ENCODE measurements at regions not wholly inside any gene's neighbourhood (a gene's known extent, or its start where the extent isn't known, plus 50 kb on each side); places are given as distances from the start of the nearest gene placed in this dataset.

DNA sequence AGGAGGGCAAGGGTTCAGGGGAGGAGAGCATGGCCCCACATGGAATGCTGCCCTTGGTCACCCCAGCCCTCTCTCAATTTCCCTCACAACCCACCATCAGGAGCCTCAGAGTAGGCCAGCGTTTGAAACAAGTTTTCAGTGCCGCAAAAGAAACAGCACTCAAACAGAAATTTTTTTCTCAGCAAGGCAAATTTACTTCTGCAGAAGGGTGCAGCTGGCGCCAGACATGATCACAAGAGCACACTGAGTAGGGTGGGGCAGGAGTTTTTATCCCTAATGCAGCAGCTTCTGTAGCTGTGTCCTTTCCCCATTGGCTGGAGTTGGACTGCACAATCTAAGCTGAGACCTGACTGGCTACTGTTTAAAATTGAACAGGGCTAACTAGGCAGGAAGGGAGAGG lies 287.8 kb upstream of the CDYL start:
- FAIRE-seq = no peak
- TF ChIP-seq, protein P1, sequence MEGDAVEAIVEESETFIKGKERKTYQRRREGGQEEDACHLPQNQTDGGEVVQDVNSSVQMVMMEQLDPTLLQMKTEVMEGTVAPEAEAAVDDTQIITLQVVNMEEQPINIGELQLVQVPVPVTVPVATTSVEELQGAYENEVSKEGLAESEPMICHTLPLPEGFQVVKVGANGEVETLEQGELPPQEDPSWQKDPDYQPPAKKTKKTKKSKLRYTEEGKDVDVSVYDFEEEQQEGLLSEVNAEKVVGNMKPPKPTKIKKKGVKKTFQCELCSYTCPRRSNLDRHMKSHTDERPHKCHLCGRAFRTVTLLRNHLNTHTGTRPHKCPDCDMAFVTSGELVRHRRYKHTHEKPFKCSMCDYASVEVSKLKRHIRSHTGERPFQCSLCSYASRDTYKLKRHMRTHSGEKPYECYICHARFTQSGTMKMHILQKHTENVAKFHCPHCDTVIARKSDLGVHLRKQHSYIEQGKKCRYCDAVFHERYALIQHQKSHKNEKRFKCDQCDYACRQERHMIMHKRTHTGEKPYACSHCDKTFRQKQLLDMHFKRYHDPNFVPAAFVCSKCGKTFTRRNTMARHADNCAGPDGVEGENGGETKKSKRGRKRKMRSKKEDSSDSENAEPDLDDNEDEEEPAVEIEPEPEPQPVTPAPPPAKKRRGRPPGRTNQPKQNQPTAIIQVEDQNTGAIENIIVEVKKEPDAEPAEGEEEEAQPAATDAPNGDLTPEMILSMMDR (IDR thresholded peaks at IDR 0.05; ENCODE audit: insufficient read depth, missing control alignments) = no peak
- DNase-seq (ENCODE audit: insufficient read length, low spot score) = no peak

DNA sequence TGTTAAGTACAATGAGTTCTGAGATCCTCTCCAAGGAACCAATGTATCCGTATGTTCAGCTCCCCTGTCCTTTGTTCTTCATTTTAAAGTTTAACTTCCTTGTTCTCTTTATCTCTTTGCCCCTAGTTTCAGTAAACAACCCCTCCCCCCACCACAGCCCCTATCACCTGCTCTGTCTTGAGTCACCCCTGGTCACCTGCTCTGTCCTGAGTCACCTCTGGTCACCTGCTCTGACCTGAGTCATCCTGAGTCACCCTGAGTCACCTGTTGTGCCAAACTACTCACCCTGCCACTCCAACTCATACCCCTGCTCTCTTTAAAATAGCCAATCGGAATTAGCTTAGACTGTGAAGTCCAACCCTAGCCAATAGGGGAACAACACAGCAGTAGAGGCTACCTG lies 288.7 kb upstream of the CDYL start:
- no peak for FAIRE-seq
- DNase-seq (ENCODE audit: insufficient read length, low spot score) = no peak
- TF ChIP-seq, protein P1 (IDR thresholded peaks at IDR 0.05; ENCODE audit: insufficient read depth, missing control alignments) = no peak

DNA sequence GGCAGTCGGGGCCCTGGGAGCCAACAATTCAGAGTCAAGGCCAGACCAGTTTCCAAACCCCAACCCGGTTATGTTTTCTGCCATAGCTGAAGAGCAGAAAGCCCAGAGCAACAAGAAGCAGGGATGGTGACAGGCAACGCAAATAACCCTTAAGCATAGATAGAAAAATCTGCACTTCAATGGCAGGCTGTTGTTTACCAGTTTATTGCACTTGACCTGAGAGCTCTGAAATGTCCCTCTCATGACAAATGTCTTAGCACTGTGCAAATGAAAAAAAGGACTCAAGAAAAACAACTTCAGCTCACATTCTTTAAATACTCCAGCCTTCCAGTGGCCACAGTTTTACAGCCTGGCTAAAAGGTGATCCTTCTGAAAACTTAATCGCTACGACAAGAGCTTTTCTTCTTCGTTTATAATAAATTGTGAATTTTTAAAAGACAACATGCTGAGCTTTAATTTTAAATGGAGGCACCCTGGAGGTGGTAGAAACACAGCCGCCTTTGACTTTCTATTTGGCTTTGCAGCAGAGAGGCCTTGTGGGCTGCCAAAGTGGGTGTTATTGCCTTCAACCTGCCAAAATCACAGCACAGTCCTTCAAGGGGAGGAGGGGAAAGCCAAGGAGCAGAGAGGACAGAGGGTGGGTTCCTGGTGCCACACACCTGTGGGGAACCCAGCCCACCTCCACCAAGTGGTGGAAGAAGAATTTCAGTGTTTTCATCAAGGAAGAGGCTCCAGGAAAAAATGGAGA lies 289.5 kb upstream of the CDYL start:
- DNase-seq (ENCODE audit: insufficient read length, low spot score) = no peak
- FAIRE-seq = no peak
- TF ChIP-seq, protein P1 (IDR thresholded peaks at IDR 0.05; ENCODE audit: insufficient read depth, missing control alignments) = no peak

DNA sequence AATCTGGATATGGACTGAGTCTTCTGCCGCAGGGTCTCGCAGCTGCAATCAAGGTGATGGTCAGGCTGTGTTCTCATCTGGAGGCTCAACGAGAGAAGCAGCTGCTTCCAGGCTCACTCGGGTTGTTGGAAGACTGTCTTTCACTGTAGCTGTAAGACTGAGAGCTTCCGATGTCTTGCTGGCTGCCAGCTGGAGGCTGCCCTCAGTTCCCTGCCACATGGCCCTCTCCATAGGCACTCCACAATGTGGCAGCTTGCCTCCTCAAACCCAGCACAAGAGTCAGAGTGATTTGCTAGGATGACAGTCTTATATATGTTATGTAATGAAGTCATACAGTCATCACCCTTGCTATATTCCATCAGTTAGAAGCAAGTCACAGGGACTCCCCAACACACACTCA lies 290.5 kb upstream of the CDYL start:
- FAIRE-seq (no peak), DNase-seq (ENCODE audit: insufficient read length, low spot score) (no peak)
- TF ChIP-seq, protein P1 (IDR thresholded peaks at IDR 0.05; ENCODE audit: insufficient read depth, missing control alignments) = no peak

DNA sequence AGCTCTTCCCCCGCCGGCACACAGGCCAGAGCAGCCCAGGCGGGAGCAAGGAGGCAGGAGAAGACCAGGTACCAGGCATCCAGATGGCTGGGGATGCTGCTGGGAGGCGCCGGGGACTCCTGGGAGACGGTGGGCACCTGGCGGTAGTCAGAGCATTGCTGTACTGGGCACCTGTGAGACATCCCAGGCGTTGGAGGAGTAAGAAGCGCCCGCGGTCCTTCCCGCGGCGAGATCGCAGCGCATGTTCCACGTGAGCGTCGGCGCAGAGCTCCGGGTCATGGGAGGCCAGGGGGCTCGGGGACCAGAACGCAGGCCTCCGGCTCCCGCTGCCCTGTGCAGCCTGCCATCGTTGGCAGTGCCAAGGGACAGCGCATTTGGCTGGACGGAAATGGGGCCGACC lies 293.7 kb upstream of the CDYL start:
- DNase-seq (ENCODE audit: insufficient read length, low spot score) (no peak), FAIRE-seq (no peak)
- TF ChIP-seq, protein P1 (IDR thresholded peaks at IDR 0.05; ENCODE audit: insufficient read depth, missing control alignments) = no peak

DNA sequence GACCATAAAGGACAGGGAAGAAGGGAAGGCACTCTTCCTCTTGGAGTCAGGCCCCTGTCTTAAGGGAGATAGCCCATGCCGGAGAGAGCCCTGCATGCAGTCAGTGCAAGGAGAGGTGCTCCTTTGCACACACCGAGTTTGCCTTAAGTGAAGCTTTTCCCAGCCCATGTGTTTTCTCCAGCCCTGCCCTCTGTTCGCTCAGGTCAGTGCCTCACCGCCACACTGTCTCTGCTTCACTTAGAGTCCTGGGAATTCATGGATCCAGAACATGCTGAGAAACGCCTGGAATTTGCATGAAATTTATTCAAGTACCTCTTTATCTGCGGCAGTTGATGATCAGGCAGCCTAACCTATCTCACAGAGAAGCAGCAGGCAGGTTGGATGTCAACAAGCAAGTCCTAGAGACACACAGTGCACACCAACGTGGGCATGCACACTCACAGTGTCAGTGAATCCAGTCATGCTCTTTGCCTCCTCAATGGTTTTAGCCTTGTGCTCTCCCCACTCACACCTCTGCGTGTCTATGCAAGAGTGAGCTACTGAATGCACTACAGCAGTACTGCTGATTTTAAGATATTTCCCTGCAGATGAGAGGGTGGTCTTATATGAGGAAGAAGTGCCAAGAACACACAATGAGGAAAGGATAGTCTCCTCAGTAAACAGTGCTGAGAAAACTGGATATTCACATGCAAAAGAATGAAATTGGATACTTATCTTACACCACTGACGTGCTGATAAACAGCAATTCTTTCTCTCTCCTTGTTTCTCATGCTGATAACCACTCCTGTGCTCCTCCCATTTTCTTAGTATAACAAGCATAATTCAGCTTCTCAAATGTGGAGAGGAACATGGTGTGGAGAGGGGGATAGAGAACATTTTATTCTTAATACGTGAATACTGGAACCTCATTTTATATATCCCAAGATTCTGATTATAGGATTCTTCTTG lies 295.1 kb upstream of the CDYL start:
- no peak for DNase-seq (ENCODE audit: insufficient read length, low spot score)
- no peak for FAIRE-seq
- TF ChIP-seq, protein P1 (IDR thresholded peaks at IDR 0.05; ENCODE audit: insufficient read depth, missing control alignments) = no peak

All from D721Med (cell line).